GM12873 (cell line): ENCODE measurements at regions not wholly inside any gene's neighbourhood (a gene's known extent, or its start where the extent isn't known, plus 50 kb on each side); places are given as distances from the start of the nearest gene placed in this dataset.

Source experiments
- TF ChIP-seq, protein P1 (sequence below): IDR thresholded peaks from 2 replicates; pipeline ENCODE4 v1.5.1; 2012; ENCODE audit warnings: low read depth, mild to moderate bottlenecking, moderate library complexity, low read length, control low read depth; ENCODE audit not compliant: insufficient read depth; ENCODE audit errors: missing control alignments

DNA sequence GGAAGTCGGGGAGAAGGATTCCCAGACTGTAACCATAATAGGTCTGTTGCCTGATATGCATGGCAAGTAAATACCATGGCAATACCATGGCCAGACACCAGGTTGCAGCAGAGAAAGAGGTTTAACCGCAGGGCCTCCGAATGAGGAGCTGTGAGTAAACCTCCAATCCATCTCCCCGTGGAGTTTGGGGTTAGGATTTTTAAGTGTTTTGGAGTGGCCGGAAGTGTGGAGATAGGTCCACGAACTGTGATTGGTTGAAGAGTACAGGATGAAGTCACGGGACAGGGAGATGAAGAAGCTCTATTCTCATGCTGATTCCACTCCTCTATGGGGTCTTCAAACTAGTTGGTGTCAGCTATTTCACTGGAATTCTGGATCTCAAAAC lies 127.9 kb downstream of the ST8SIA2 start:
- TF ChIP-seq, protein P1, sequence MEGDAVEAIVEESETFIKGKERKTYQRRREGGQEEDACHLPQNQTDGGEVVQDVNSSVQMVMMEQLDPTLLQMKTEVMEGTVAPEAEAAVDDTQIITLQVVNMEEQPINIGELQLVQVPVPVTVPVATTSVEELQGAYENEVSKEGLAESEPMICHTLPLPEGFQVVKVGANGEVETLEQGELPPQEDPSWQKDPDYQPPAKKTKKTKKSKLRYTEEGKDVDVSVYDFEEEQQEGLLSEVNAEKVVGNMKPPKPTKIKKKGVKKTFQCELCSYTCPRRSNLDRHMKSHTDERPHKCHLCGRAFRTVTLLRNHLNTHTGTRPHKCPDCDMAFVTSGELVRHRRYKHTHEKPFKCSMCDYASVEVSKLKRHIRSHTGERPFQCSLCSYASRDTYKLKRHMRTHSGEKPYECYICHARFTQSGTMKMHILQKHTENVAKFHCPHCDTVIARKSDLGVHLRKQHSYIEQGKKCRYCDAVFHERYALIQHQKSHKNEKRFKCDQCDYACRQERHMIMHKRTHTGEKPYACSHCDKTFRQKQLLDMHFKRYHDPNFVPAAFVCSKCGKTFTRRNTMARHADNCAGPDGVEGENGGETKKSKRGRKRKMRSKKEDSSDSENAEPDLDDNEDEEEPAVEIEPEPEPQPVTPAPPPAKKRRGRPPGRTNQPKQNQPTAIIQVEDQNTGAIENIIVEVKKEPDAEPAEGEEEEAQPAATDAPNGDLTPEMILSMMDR, result peak; percentile 74

- TF ChIP-seq, protein P1, result no peak
Measured at GRCh38 chr15:92520914-92521623, 127.4 kb downstream of the ST8SIA2 start.

- TF ChIP-seq, protein P1, result no peak
Measured at GRCh38 chr15:92519709-92520108, 126.0 kb downstream of the ST8SIA2 start.
